HCT116 (cell line): ENCODE measurements at regions not wholly inside any gene's neighbourhood (a gene's known extent, or its start where the extent isn't known, plus 50 kb on each side); places are given as distances from the start of the nearest gene placed in this dataset.

Experiments used
- ATAC-seq: fragments of 200-7000 bp; cut with Tn5 transposase; 2 replicates; pipeline ENCODE4 v1.9.1; 2020; ENCODE audit warnings: mild to moderate bottlenecking, moderate library complexity
- BruUV-seq: library from RNA; stranded (reverse); fragments of 400-500 nt; replicated peaks from 2 replicates; lab custom pipeline; 2021; lab: Mats Ljungman, UMichigan
- CTCF ChIA-PET: fragments of 300-600 bp; sonication (Branson Sonifier 250); formaldehyde crosslinking; loops from one replicate; lab custom pipeline; 2021; ENCODE audit warnings: antibody characterized with exemption; lab: Charles Lee
- POLR2A ChIA-PET: fragments of 300-600, 350-600 bp; sonication (Branson Sonifier 250); formaldehyde crosslinking; loops from one replicate; lab custom pipeline; 2021; ENCODE audit warnings: antibody characterized with exemption; lab: Charles Lee
- RAD21 ChIA-PET, 2 experiments: fragments of 300-600 bp; sonication (Branson Sonifier 250); formaldehyde crosslinking; loops; one replicate each; lab custom pipeline; 2023; ENCODE audit warnings: low total read pairs in 2 of 2; ENCODE audit not compliant: uncharacterized antibody in 2 of 2, unreplicated experiment in 2 of 2, low non-redundant PET in 1 of 2; lab: Charles Lee
- DNase-seq: peaks from one replicate; pipeline ENCODE4 v3.0.0-alpha.2; 2010; ENCODE audit warnings: low read depth, low spot score
- H2AFZ ChIP-seq: fragments of 200-600 bp; shearing (Covaris generic), sonication (generic); 2 replicates; pipeline ENCODE4 v1.6.1; 2017; ENCODE audit warnings: low read depth, mixed run types, mixed read lengths, antibody characterized with exemption, low read length; ENCODE audit not compliant: poor library complexity, severe bottlenecking
- H3K27ac ChIP-seq: 2 replicates; pipeline ENCODE4 v1.5.1; 2012; ENCODE audit warnings: low read depth, low read length
- H3K27me3 ChIP-seq: fragments of 200-600 bp; sonication (generic); 2 replicates; pipeline ENCODE4 v1.6.1; 2016; ENCODE audit warnings: mixed run types, low read length, mixed read lengths; ENCODE audit not compliant: insufficient read depth
- H3K36me3 ChIP-seq, 2 experiments: fragments of 200-500 bp in 1 of 2; fragments of 200-600 bp in 1 of 2; sonication (Bioruptor generic) in 1 of 2; sonication (generic) in 1 of 2; 2 replicates each; pipeline versions ENCODE4 v1.5.1 to v1.6.1; 2014 to 2016; ENCODE audit warnings: low read length in 2 of 2, inconsistent platforms in 1 of 2, mixed read lengths in 1 of 2, mixed run types in 1 of 2; ENCODE audit not compliant: insufficient read depth in 2 of 2, control insufficient read depth in 1 of 2
- H3K4me1 ChIP-seq, 2 experiments: fragments of 200-600 bp in 1 of 2; sonication (generic) in 1 of 2; 2 replicates each; pipeline versions ENCODE4 v1.5.1 to v1.6.1; 2012 to 2017; ENCODE audit warnings: low read length in 2 of 2, inconsistent platforms in 1 of 2, mild to moderate bottlenecking in 1 of 2, mixed read lengths in 1 of 2, mixed run types in 1 of 2, moderate library complexity in 1 of 2; ENCODE audit not compliant: insufficient read depth in 2 of 2, control insufficient read depth in 1 of 2
- H3K4me2 ChIP-seq: fragments of 200-600 bp; sonication (generic); 2 replicates; pipeline ENCODE4 v1.6.1; 2017; ENCODE audit warnings: mixed run types, low read length, mixed read lengths
- H3K4me3 ChIP-seq, 2 experiments: fragments of 200-600 bp in 1 of 2; sonication (generic) in 1 of 2; replicated peaks in 1 of 2; 2 replicates each; pipeline ENCODE4 v1.5.1; 2011 to 2016; ENCODE audit warnings: low read length in 2 of 2, control low read depth in 1 of 2, low read depth in 1 of 2, mild to moderate bottlenecking in 1 of 2, mixed read lengths in 1 of 2, mixed run types in 1 of 2
- H3K79me2 ChIP-seq: fragments of 200-600 bp; sonication (generic); 2 replicates; pipeline ENCODE4 v1.6.1; 2017; ENCODE audit warnings: mild to moderate bottlenecking, mixed run types, low read length, moderate library complexity, mixed read lengths; ENCODE audit not compliant: insufficient read depth
- H3K9ac ChIP-seq: fragments of 200-600 bp; sonication (generic); 2 replicates; pipeline ENCODE4 v1.6.1; 2016; ENCODE audit warnings: low read length, mixed read lengths
- H3K9me2 ChIP-seq: fragments of 200-600 bp; sonication (generic), shearing (Covaris generic); 2 replicates; pipeline ENCODE4 v1.6.1; 2017; ENCODE audit warnings: mixed run types, mild to moderate bottlenecking, moderate library complexity; ENCODE audit not compliant: insufficient read depth
- H3K9me3 ChIP-seq, 2 experiments: fragments of 200-500 bp in 1 of 2; fragments of 200-600 bp in 1 of 2; sonication (Bioruptor generic) in 1 of 2; sonication (generic) in 1 of 2; 2 replicates each; pipeline ENCODE4 v1.6.1; 2014 to 2017; ENCODE audit warnings: low read length in 2 of 2, mixed read lengths in 2 of 2, inconsistent platforms in 1 of 2, low read depth in 1 of 2, mild to moderate bottlenecking in 1 of 2, mixed run types in 1 of 2, moderate library complexity in 1 of 2; ENCODE audit not compliant: control insufficient read depth in 1 of 2, insufficient read depth in 1 of 2
- H4K20me1 ChIP-seq: fragments of 200-600 bp; sonication (generic), shearing (Covaris generic); 2 replicates; pipeline ENCODE4 v1.6.1; 2017; ENCODE audit warnings: mixed run types, mild to moderate bottlenecking, moderate library complexity; ENCODE audit not compliant: insufficient read depth
- ATF3 ChIP-seq: IDR thresholded peaks from 2 replicates; pipeline ENCODE4 v1.6.1; 2012
- CTCF ChIP-seq, 3 experiments: fragments of 200-600 bp in 1 of 3; sonication (generic) in 1 of 3; IDR thresholded peaks in 2 of 3; conservative IDR thresholded peaks in 1 of 3; 2 replicates each; pipeline ENCODE4 v1.5.1; 2012 to 2017; ENCODE audit warnings: low read depth in 2 of 3, low read length in 2 of 3, antibody characterized with exemption in 1 of 3, borderline replicate concordance in 1 of 3, control low read depth in 1 of 3, mild to moderate bottlenecking in 1 of 3, mixed read lengths in 1 of 3, mixed run types in 1 of 3, moderate library complexity in 1 of 3; ENCODE audit not compliant: insufficient read depth in 1 of 3
- ELF1 ChIP-seq: IDR thresholded peaks from 2 replicates; pipeline ENCODE4 v1.6.1; 2012; ENCODE audit warnings: low read depth, borderline replicate concordance
- EZH2 ChIP-seq: fragments of 200-600 bp; sonication (generic); IDR thresholded peaks from 2 replicates; pipeline ENCODE4 v1.6.1; 2017; ENCODE audit warnings: antibody characterized with exemption, mixed run types
- EZH2phosphoT487 ChIP-seq: fragments of 200-600 bp; IDR thresholded peaks from 2 replicates; pipeline ENCODE4 v1.6.1; 2018; ENCODE audit warnings: antibody characterized with exemption, borderline replicate concordance
- JUND ChIP-seq: IDR thresholded peaks from 2 replicates; pipeline ENCODE4 v1.6.1; 2012
- POLR2A ChIP-seq: IDR thresholded peaks from 2 replicates; pipeline ENCODE4 v1.7.0; 2011; ENCODE audit warnings: borderline replicate concordance; ENCODE audit not compliant: insufficient read depth, insufficient read length; ENCODE audit errors: extremely low read depth
- RAD21 ChIP-seq: IDR thresholded peaks from 2 replicates; pipeline ENCODE4 v1.6.1; 2012; ENCODE audit warnings: low read depth, mild to moderate bottlenecking
- REST ChIP-seq: IDR thresholded peaks from 2 replicates; pipeline ENCODE4 v1.6.1; 2012; ENCODE audit warnings: low read depth
- SP1 ChIP-seq: IDR thresholded peaks from 2 replicates; pipeline ENCODE4 v1.6.1; 2012; ENCODE audit warnings: low read depth
- TCF7L2 ChIP-seq: IDR thresholded peaks from 2 replicates; pipeline ENCODE4 v1.7.0; 2011; ENCODE audit warnings: borderline replicate concordance, inconsistent platforms; ENCODE audit not compliant: insufficient read depth, insufficient read length; ENCODE audit errors: extremely low read depth
- ZNF274 ChIP-seq: fragments of 200-500 bp; sonication (Bioruptor generic); IDR thresholded peaks from 2 replicates; pipeline ENCODE4 v1.6.1; 2014; ENCODE audit warnings: mild to moderate bottlenecking, low read depth, low read length, inconsistent platforms
- intact Hi-C: fragments of 100-400 bp; cut with micrococcal nuclease; formaldehyde crosslinking; loops from 2 replicates; pipeline ENCODE4 v1.10.0; 2022
- TF ChIP-seq, protein P1 (sequence below): IDR thresholded peaks from 2 replicates; pipeline ENCODE4 v1.6.1; 2011; ENCODE audit warnings: mild to moderate bottlenecking, low read length, moderate library complexity; ENCODE audit not compliant: insufficient replicate concordance; ENCODE audit errors: extremely low read depth

DNA sequence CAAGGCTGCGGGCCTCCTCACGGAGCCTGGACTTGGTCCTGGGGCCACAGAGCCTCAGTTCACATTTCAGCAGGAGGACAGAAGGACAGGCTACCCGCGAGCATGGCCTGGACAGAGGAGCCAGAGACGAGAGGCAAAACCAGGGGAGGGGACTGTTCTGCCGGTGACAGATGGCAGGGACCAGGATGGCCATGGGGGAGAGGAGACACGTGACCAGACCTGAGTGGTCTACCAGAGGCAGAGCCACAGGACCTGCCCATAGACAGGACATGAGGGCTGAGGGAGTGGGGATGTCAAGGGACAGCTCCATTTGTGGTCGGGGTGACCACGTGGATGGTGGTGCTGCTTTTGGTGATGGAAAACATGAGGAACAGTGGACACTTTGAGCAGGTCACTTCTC, 207.9 kb downstream of the NFATC2 start (continued):
- TF ChIP-seq ATF3: no peak
- TF ChIP-seq ZNF274: no peak
- TF ChIP-seq CTCF (IDR thresholded peaks at IDR 0.05 in 2 of 3, conservative IDR thresholded peaks at IDR 0.05 in 1 of 3; ENCODE audit: borderline replicate concordance in 1 of 3, insufficient read depth in 1 of 3, low read depth in 2 of 3, low read length in 2 of 3): no peak
- TF ChIP-seq EZH2: no peak

GRCh38 chr20:51333971-51334370, 208.5 kb downstream of the NFATC2 start:
- ChIA-PET RAD21 (no interaction called here), POLR2A (no interaction called here), CTCF (interaction anchor here (0.6 to 2.0 kb wide), 2 partner anchors 16 to 346 kb away, joined by 3 to 11 read pairs; no protein-coding TSS in a partner anchor)
- H3K27me3 ChIP-seq: no peaks in the 10 kb centered on the region
- ATAC-seq (no peak), DNase-seq (no peak)
- H3K27ac ChIP-seq: no peak overlapping the region
- H4K20me1 ChIP-seq: no peaks in the 10 kb centered on the region
- H3K4me2 ChIP-seq: no peak overlapping the region
- no peak overlapping the region for H2AFZ ChIP-seq
- H3K9me2 ChIP-seq: no peaks in the 10 kb centered on the region
- no peaks in the 10 kb centered on the region for H3K79me2 ChIP-seq
- no peak overlapping the region for H3K9ac ChIP-seq
- H3K9me3 ChIP-seq: peaks cover 0 to 8% of the 10 kb centered on the region in 2 experiments; a peak in 1 of 4 replicates
- intact Hi-C loops: no loop called here
- peaks cover 0 to 7% of the 10 kb centered on the region in 2 experiments; a peak in 2 of 4 replicates for H3K4me1 ChIP-seq
- BruUV-seq: no TSS peak
- H3K4me3 ChIP-seq: no peak overlapping the region
- no peaks in the 10 kb centered on the region for H3K36me3 ChIP-seq
- TF ChIP-seq ELF1: no peak
- TF ChIP-seq TCF7L2: no peak
- TF ChIP-seq ZNF274: no peak
- no peak for TF ChIP-seq EZH2phosphoT487
- no peak for TF ChIP-seq RAD21
- TF ChIP-seq JUND: no peak
- no peak for TF ChIP-seq ATF3
- TF ChIP-seq REST: no peak
- no peak for TF ChIP-seq CTCF (IDR thresholded peaks at IDR 0.05 in 2 of 3, conservative IDR thresholded peaks at IDR 0.05 in 1 of 3; ENCODE audit: borderline replicate concordance in 1 of 3, insufficient read depth in 1 of 3, low read depth in 2 of 3, low read length in 2 of 3)
- TF ChIP-seq POLR2A: no peak
- TF ChIP-seq, protein P1, sequence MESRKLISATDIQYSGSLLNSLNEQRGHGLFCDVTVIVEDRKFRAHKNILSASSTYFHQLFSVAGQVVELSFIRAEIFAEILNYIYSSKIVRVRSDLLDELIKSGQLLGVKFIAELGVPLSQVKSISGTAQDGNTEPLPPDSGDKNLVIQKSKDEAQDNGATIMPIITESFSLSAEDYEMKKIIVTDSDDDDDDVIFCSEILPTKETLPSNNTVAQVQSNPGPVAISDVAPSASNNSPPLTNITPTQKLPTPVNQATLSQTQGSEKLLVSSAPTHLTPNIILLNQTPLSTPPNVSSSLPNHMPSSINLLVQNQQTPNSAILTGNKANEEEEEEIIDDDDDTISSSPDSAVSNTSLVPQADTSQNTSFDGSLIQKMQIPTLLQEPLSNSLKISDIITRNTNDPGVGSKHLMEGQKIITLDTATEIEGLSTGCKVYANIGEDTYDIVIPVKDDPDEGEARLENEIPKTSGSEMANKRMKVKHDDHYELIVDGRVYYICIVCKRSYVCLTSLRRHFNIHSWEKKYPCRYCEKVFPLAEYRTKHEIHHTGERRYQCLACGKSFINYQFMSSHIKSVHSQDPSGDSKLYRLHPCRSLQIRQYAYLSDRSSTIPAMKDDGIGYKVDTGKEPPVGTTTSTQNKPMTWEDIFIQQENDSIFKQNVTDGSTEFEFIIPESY: no peak
- TF ChIP-seq SP1: no peak
